ENCODE measurements at regions not wholly inside any gene's neighbourhood (a gene's known extent, or its start where the extent isn't known, plus 50 kb on each side); places are given as distances from the start of the nearest gene placed in this dataset.

DNA sequence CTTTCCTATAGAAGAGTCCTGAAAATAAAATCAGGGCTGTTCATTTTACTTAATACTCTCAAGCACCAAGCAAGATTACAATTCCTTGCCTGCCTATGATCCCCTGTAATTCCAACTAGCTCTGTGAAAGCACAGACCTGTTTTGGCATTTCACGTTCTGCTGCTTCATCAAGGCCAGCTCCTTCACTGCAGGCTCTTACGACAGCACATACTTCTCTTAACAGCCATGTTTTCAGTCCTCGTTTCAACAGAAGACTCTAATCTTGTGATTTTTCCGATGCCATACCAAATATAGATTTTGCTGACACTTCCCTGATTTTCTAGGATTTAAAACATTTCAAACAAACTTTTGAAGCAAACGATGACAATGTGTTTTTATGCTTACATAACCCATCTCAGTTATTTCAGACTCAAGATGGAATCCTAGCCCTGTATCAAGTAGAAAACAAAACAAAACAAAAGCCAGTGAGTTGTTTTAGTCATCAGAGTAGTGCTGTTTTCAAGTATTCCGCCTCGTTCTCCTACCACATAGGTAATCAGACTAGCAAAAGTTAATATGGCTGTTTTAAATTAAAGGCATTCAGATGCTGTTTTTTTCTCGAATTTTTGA lies 616.5 kb upstream of the CITED2 start:
- no peak overlapping the region for H3K9ac ChIP-seq (ENCODE audit: low read length)
- no peaks in the 10 kb centered on the region for H3K36me3 ChIP-seq (ENCODE audit: insufficient read depth, low read length)
- no peaks in the 10 kb centered on the region for H3K9me3 ChIP-seq (ENCODE audit: low read length)
- no peaks in the 10 kb centered on the region for H3F3A ChIP-seq (ENCODE audit: insufficient read depth, low read length, poor library complexity, severe bottlenecking)
- H4K20me1 ChIP-seq (ENCODE audit: insufficient read depth) = no peaks in the 10 kb centered on the region
- no peaks in the 10 kb centered on the region for H3K27me3 ChIP-seq (ENCODE audit: insufficient read depth, low read depth, low read length)
- no peak overlapping the region for H3K4me3 ChIP-seq (ENCODE audit: low read length)
- no peak overlapping the region for H3K27ac ChIP-seq (ENCODE audit: low read length)
- no peaks in the 10 kb centered on the region for H3K79me2 ChIP-seq (replicated peaks; ENCODE audit: insufficient read depth, low read length)
- H2AFZ ChIP-seq (ENCODE audit: low read depth, low read length) = no peak overlapping the region
- TF ChIP-seq EZH2 (IDR thresholded peaks at IDR 0.05; ENCODE audit: borderline replicate concordance, insufficient read depth, low read length, poor library complexity, severe bottlenecking) (no peak), MXI1 (conservative IDR thresholded peaks at IDR 0.05; ENCODE audit: poor library complexity, severe bottlenecking) (no peak), EP300 (conservative IDR thresholded peaks at IDR 0.05; ENCODE audit: poor library complexity, severe bottlenecking) (no peak), TAF1 (IDR thresholded peaks at IDR 0.05; ENCODE audit: low read depth) (no peak), RAD21 (conservative IDR thresholded peaks at IDR 0.05) (no peak)
- no peak overlapping the region for H3K4me2 ChIP-seq (ENCODE audit: low read length)
- H3K9me2 ChIP-seq (ENCODE audit: insufficient read depth, low read length) = no peaks in the 10 kb centered on the region

DNA sequence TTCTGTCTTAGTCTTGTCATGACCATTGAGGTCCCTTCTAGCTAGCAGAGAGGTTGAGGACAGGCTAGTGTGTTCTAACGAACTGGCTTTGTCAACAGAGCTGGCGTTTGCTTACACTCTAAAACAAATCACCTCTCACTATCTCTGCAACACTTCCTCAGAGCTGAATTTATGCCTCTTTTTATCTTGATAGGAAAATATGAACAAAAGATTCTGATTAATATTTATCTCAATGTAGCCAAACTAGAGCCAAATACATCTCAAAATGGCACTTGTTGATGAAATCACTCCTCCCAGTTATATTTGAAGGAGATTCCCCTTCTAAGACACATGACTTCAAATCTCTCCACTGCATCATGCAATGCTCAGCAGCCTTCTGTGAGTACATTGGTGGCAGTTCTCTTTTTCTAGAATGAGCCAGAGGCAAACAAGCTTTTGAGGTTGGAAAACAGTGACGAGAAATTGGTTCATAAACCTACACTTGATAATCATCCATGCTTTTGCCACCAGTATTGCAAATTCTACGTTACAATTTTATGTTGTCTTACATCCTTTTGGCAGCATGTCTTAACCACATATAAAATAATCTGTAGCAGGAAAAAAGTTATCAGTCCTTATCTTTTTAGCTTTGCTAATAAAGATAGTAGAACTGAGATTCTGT lies 615.7 kb upstream of the CITED2 start:
- Histone ChIP-seq H2AFZ (ENCODE audit: low read depth, low read length) (no peak overlapping the region), H4K20me1 (ENCODE audit: insufficient read depth) (no peaks in the 10 kb centered on the region), H3K79me2 (replicated peaks; ENCODE audit: insufficient read depth, low read length) (no peaks in the 10 kb centered on the region), H3K4me3 (ENCODE audit: low read length) (no peak overlapping the region), H3K9me3 (ENCODE audit: low read length) (no peaks in the 10 kb centered on the region), H3K36me3 (ENCODE audit: insufficient read depth, low read length) (no peaks in the 10 kb centered on the region), H3K9ac (ENCODE audit: low read length) (no peak overlapping the region), H3K27me3 (ENCODE audit: insufficient read depth, low read depth, low read length) (no peaks in the 10 kb centered on the region), H3F3A (ENCODE audit: insufficient read depth, low read length, poor library complexity, severe bottlenecking) (no peaks in the 10 kb centered on the region), H3K27ac (ENCODE audit: low read length) (no peak overlapping the region), H3K4me2 (ENCODE audit: low read length) (no peak overlapping the region), H3K9me2 (ENCODE audit: insufficient read depth, low read length) (no peaks in the 10 kb centered on the region)
- no peak for TF ChIP-seq RAD21 (conservative IDR thresholded peaks at IDR 0.05)
- TF ChIP-seq POLR2AphosphoS5 (IDR thresholded peaks at IDR 0.05) = no peak
- TF ChIP-seq MXI1 (conservative IDR thresholded peaks at IDR 0.05; ENCODE audit: poor library complexity, severe bottlenecking) = no peak
- TF ChIP-seq EZH2 (IDR thresholded peaks at IDR 0.05; ENCODE audit: borderline replicate concordance, insufficient read depth, low read length, poor library complexity, severe bottlenecking) = no peak
- no peak for TF ChIP-seq SMC3 (conservative IDR thresholded peaks at IDR 0.05; ENCODE audit: poor library complexity)
- TF ChIP-seq, protein P1, sequence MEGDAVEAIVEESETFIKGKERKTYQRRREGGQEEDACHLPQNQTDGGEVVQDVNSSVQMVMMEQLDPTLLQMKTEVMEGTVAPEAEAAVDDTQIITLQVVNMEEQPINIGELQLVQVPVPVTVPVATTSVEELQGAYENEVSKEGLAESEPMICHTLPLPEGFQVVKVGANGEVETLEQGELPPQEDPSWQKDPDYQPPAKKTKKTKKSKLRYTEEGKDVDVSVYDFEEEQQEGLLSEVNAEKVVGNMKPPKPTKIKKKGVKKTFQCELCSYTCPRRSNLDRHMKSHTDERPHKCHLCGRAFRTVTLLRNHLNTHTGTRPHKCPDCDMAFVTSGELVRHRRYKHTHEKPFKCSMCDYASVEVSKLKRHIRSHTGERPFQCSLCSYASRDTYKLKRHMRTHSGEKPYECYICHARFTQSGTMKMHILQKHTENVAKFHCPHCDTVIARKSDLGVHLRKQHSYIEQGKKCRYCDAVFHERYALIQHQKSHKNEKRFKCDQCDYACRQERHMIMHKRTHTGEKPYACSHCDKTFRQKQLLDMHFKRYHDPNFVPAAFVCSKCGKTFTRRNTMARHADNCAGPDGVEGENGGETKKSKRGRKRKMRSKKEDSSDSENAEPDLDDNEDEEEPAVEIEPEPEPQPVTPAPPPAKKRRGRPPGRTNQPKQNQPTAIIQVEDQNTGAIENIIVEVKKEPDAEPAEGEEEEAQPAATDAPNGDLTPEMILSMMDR (IDR thresholded peaks at IDR 0.05; ENCODE audit: poor library complexity, severe bottlenecking) = no peak
- TF ChIP-seq, protein P2, sequence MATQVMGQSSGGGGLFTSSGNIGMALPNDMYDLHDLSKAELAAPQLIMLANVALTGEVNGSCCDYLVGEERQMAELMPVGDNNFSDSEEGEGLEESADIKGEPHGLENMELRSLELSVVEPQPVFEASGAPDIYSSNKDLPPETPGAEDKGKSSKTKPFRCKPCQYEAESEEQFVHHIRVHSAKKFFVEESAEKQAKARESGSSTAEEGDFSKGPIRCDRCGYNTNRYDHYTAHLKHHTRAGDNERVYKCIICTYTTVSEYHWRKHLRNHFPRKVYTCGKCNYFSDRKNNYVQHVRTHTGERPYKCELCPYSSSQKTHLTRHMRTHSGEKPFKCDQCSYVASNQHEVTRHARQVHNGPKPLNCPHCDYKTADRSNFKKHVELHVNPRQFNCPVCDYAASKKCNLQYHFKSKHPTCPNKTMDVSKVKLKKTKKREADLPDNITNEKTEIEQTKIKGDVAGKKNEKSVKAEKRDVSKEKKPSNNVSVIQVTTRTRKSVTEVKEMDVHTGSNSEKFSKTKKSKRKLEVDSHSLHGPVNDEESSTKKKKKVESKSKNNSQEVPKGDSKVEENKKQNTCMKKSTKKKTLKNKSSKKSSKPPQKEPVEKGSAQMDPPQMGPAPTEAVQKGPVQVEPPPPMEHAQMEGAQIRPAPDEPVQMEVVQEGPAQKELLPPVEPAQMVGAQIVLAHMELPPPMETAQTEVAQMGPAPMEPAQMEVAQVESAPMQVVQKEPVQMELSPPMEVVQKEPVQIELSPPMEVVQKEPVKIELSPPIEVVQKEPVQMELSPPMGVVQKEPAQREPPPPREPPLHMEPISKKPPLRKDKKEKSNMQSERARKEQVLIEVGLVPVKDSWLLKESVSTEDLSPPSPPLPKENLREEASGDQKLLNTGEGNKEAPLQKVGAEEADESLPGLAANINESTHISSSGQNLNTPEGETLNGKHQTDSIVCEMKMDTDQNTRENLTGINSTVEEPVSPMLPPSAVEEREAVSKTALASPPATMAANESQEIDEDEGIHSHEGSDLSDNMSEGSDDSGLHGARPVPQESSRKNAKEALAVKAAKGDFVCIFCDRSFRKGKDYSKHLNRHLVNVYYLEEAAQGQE (IDR thresholded peaks at IDR 0.05; ENCODE audit: borderline replicate concordance) = no peak
- no peak for TF ChIP-seq TAF1 (IDR thresholded peaks at IDR 0.05; ENCODE audit: low read depth)
- TF ChIP-seq EP300 (conservative IDR thresholded peaks at IDR 0.05; ENCODE audit: poor library complexity, severe bottlenecking) = no peak

Measured in neural cell (in vitro differentiated cells).